HCT116 (cell line): ENCODE measurements at regions not wholly inside any gene's neighbourhood (a gene's known extent, or its start where the extent isn't known, plus 50 kb on each side); places are given as distances from the start of the nearest gene placed in this dataset.

Experiments used
- ATAC-seq: fragments of 200-7000 bp; cut with Tn5 transposase; 2 replicates; pipeline ENCODE4 v1.9.1; 2020; ENCODE audit warnings: mild to moderate bottlenecking, moderate library complexity
- BruUV-seq: library from RNA; stranded (reverse); fragments of 400-500 nt; replicated peaks from 2 replicates; lab custom pipeline; 2021; lab: Mats Ljungman, UMichigan
- CTCF ChIA-PET: fragments of 300-600 bp; sonication (Branson Sonifier 250); formaldehyde crosslinking; loops from one replicate; lab custom pipeline; 2021; ENCODE audit warnings: antibody characterized with exemption; lab: Charles Lee
- POLR2A ChIA-PET: fragments of 300-600, 350-600 bp; sonication (Branson Sonifier 250); formaldehyde crosslinking; loops from one replicate; lab custom pipeline; 2021; ENCODE audit warnings: antibody characterized with exemption; lab: Charles Lee
- RAD21 ChIA-PET, 2 experiments: fragments of 300-600 bp; sonication (Branson Sonifier 250); formaldehyde crosslinking; loops; one replicate each; lab custom pipeline; 2023; ENCODE audit warnings: low total read pairs in 2 of 2; ENCODE audit not compliant: uncharacterized antibody in 2 of 2, unreplicated experiment in 2 of 2, low non-redundant PET in 1 of 2; lab: Charles Lee
- DNase-seq: peaks from one replicate; pipeline ENCODE4 v3.0.0-alpha.2; 2010; ENCODE audit warnings: low read depth, low spot score
- H2AFZ ChIP-seq: fragments of 200-600 bp; shearing (Covaris generic), sonication (generic); 2 replicates; pipeline ENCODE4 v1.6.1; 2017; ENCODE audit warnings: low read depth, mixed run types, mixed read lengths, antibody characterized with exemption, low read length; ENCODE audit not compliant: poor library complexity, severe bottlenecking
- H3K27ac ChIP-seq: 2 replicates; pipeline ENCODE4 v1.5.1; 2012; ENCODE audit warnings: low read depth, low read length
- H3K27me3 ChIP-seq: fragments of 200-600 bp; sonication (generic); 2 replicates; pipeline ENCODE4 v1.6.1; 2016; ENCODE audit warnings: mixed run types, low read length, mixed read lengths; ENCODE audit not compliant: insufficient read depth
- H3K36me3 ChIP-seq, 2 experiments: fragments of 200-500 bp in 1 of 2; fragments of 200-600 bp in 1 of 2; sonication (Bioruptor generic) in 1 of 2; sonication (generic) in 1 of 2; 2 replicates each; pipeline versions ENCODE4 v1.5.1 to v1.6.1; 2014 to 2016; ENCODE audit warnings: low read length in 2 of 2, inconsistent platforms in 1 of 2, mixed read lengths in 1 of 2, mixed run types in 1 of 2; ENCODE audit not compliant: insufficient read depth in 2 of 2, control insufficient read depth in 1 of 2
- H3K4me1 ChIP-seq, 2 experiments: fragments of 200-600 bp in 1 of 2; sonication (generic) in 1 of 2; 2 replicates each; pipeline versions ENCODE4 v1.5.1 to v1.6.1; 2012 to 2017; ENCODE audit warnings: low read length in 2 of 2, inconsistent platforms in 1 of 2, mild to moderate bottlenecking in 1 of 2, mixed read lengths in 1 of 2, mixed run types in 1 of 2, moderate library complexity in 1 of 2; ENCODE audit not compliant: insufficient read depth in 2 of 2, control insufficient read depth in 1 of 2
- H3K4me2 ChIP-seq: fragments of 200-600 bp; sonication (generic); 2 replicates; pipeline ENCODE4 v1.6.1; 2017; ENCODE audit warnings: mixed run types, low read length, mixed read lengths
- H3K4me3 ChIP-seq, 2 experiments: fragments of 200-600 bp in 1 of 2; sonication (generic) in 1 of 2; replicated peaks in 1 of 2; 2 replicates each; pipeline ENCODE4 v1.5.1; 2011 to 2016; ENCODE audit warnings: low read length in 2 of 2, control low read depth in 1 of 2, low read depth in 1 of 2, mild to moderate bottlenecking in 1 of 2, mixed read lengths in 1 of 2, mixed run types in 1 of 2
- H3K79me2 ChIP-seq: fragments of 200-600 bp; sonication (generic); 2 replicates; pipeline ENCODE4 v1.6.1; 2017; ENCODE audit warnings: mild to moderate bottlenecking, mixed run types, low read length, moderate library complexity, mixed read lengths; ENCODE audit not compliant: insufficient read depth
- H3K9ac ChIP-seq: fragments of 200-600 bp; sonication (generic); 2 replicates; pipeline ENCODE4 v1.6.1; 2016; ENCODE audit warnings: low read length, mixed read lengths
- H3K9me2 ChIP-seq: fragments of 200-600 bp; sonication (generic), shearing (Covaris generic); 2 replicates; pipeline ENCODE4 v1.6.1; 2017; ENCODE audit warnings: mixed run types, mild to moderate bottlenecking, moderate library complexity; ENCODE audit not compliant: insufficient read depth
- H3K9me3 ChIP-seq, 2 experiments: fragments of 200-500 bp in 1 of 2; fragments of 200-600 bp in 1 of 2; sonication (Bioruptor generic) in 1 of 2; sonication (generic) in 1 of 2; 2 replicates each; pipeline ENCODE4 v1.6.1; 2014 to 2017; ENCODE audit warnings: low read length in 2 of 2, mixed read lengths in 2 of 2, inconsistent platforms in 1 of 2, low read depth in 1 of 2, mild to moderate bottlenecking in 1 of 2, mixed run types in 1 of 2, moderate library complexity in 1 of 2; ENCODE audit not compliant: control insufficient read depth in 1 of 2, insufficient read depth in 1 of 2
- H4K20me1 ChIP-seq: fragments of 200-600 bp; sonication (generic), shearing (Covaris generic); 2 replicates; pipeline ENCODE4 v1.6.1; 2017; ENCODE audit warnings: mixed run types, mild to moderate bottlenecking, moderate library complexity; ENCODE audit not compliant: insufficient read depth
- CEBPB ChIP-seq: IDR thresholded peaks from 2 replicates; pipeline ENCODE4 v1.6.1; 2012; ENCODE audit warnings: low read depth
- ELF1 ChIP-seq: IDR thresholded peaks from 2 replicates; pipeline ENCODE4 v1.6.1; 2012; ENCODE audit warnings: low read depth, borderline replicate concordance
- EZH2 ChIP-seq: fragments of 200-600 bp; sonication (generic); IDR thresholded peaks from 2 replicates; pipeline ENCODE4 v1.6.1; 2017; ENCODE audit warnings: antibody characterized with exemption, mixed run types
- EZH2phosphoT487 ChIP-seq: fragments of 200-600 bp; IDR thresholded peaks from 2 replicates; pipeline ENCODE4 v1.6.1; 2018; ENCODE audit warnings: antibody characterized with exemption, borderline replicate concordance
- FOSL1 ChIP-seq: IDR thresholded peaks from 2 replicates; pipeline ENCODE4 v1.6.1; 2012; ENCODE audit warnings: low read depth
- JUND ChIP-seq: IDR thresholded peaks from 2 replicates; pipeline ENCODE4 v1.6.1; 2012
- POLR2A ChIP-seq: IDR thresholded peaks from 2 replicates; pipeline ENCODE4 v1.7.0; 2011; ENCODE audit warnings: borderline replicate concordance; ENCODE audit not compliant: insufficient read depth, insufficient read length; ENCODE audit errors: extremely low read depth
- POLR2AphosphoS5 ChIP-seq: IDR thresholded peaks from 2 replicates; pipeline ENCODE4 v1.6.1; 2011; ENCODE audit warnings: mild to moderate bottlenecking, low read depth, low read length, moderate library complexity
- RAD21 ChIP-seq: IDR thresholded peaks from 2 replicates; pipeline ENCODE4 v1.6.1; 2012; ENCODE audit warnings: low read depth, mild to moderate bottlenecking
- SP1 ChIP-seq: IDR thresholded peaks from 2 replicates; pipeline ENCODE4 v1.6.1; 2012; ENCODE audit warnings: low read depth
- SRF ChIP-seq: IDR thresholded peaks from 2 replicates; pipeline ENCODE4 v1.6.1; 2012; ENCODE audit warnings: low read depth
- TCF7L2 ChIP-seq: IDR thresholded peaks from 2 replicates; pipeline ENCODE4 v1.7.0; 2011; ENCODE audit warnings: borderline replicate concordance, inconsistent platforms; ENCODE audit not compliant: insufficient read depth, insufficient read length; ENCODE audit errors: extremely low read depth
- ZFX ChIP-seq: fragments of 450-650 bp; IDR thresholded peaks from 2 replicates; pipeline ENCODE4 v1.6.1; 2017
- ZNF274 ChIP-seq: fragments of 200-500 bp; sonication (Bioruptor generic); IDR thresholded peaks from 2 replicates; pipeline ENCODE4 v1.6.1; 2014; ENCODE audit warnings: mild to moderate bottlenecking, low read depth, low read length, inconsistent platforms
- intact Hi-C: fragments of 100-400 bp; cut with micrococcal nuclease; formaldehyde crosslinking; loops from 2 replicates; pipeline ENCODE4 v1.10.0; 2022
- TF ChIP-seq, protein P1 (sequence below): IDR thresholded peaks from 2 replicates; pipeline ENCODE4 v1.6.1; 2012
- TF ChIP-seq, protein P2 (sequence below): IDR thresholded peaks from 2 replicates; pipeline ENCODE4 v1.6.1; 2012; ENCODE audit warnings: low read depth
- TF ChIP-seq, protein P3 (sequence below), 3 experiments: fragments of 200-600 bp in 1 of 3; sonication (generic) in 1 of 3; IDR thresholded peaks in 2 of 3; conservative IDR thresholded peaks in 1 of 3; 2 replicates each; pipeline ENCODE4 v1.5.1; 2012 to 2017; ENCODE audit warnings: low read depth in 2 of 3, low read length in 2 of 3, antibody characterized with exemption in 1 of 3, borderline replicate concordance in 1 of 3, control low read depth in 1 of 3, mild to moderate bottlenecking in 1 of 3, mixed read lengths in 1 of 3, mixed run types in 1 of 3, moderate library complexity in 1 of 3; ENCODE audit not compliant: insufficient read depth in 1 of 3

DNA sequence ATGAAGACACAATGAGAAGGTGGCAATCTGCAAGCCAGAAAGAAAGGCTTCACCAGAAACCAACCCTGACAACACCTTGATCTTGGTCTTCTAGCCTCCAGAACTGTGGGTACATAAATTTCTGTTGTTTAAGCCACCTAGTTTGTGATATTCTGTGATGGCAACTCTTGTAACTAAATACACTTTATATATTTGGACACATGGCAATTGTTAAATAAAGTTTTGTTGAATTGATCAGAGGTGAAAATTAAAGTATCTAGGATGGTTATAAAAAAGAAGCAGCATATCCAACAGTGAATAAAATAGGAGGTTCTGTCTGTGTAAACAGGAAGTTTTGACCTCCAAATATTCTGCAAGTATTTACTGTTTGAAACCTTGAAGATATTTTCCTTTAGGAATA, 516.3 kb downstream of the SOX5 start:
- no peak overlapping the region for H3K27ac ChIP-seq
- no peak overlapping the region for H2AFZ ChIP-seq
- TF ChIP-seq ELF1 = no peak
- no peak for TF ChIP-seq SP1
- TF ChIP-seq, protein P1, sequence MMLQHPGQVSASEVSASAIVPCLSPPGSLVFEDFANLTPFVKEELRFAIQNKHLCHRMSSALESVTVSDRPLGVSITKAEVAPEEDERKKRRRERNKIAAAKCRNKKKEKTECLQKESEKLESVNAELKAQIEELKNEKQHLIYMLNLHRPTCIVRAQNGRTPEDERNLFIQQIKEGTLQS = no peak
- no peak for TF ChIP-seq RAD21
- TF ChIP-seq JUND = no peak
- no peak for TF ChIP-seq ZFX
- TF ChIP-seq FOSL1 = no peak
- TF ChIP-seq, protein P2, sequence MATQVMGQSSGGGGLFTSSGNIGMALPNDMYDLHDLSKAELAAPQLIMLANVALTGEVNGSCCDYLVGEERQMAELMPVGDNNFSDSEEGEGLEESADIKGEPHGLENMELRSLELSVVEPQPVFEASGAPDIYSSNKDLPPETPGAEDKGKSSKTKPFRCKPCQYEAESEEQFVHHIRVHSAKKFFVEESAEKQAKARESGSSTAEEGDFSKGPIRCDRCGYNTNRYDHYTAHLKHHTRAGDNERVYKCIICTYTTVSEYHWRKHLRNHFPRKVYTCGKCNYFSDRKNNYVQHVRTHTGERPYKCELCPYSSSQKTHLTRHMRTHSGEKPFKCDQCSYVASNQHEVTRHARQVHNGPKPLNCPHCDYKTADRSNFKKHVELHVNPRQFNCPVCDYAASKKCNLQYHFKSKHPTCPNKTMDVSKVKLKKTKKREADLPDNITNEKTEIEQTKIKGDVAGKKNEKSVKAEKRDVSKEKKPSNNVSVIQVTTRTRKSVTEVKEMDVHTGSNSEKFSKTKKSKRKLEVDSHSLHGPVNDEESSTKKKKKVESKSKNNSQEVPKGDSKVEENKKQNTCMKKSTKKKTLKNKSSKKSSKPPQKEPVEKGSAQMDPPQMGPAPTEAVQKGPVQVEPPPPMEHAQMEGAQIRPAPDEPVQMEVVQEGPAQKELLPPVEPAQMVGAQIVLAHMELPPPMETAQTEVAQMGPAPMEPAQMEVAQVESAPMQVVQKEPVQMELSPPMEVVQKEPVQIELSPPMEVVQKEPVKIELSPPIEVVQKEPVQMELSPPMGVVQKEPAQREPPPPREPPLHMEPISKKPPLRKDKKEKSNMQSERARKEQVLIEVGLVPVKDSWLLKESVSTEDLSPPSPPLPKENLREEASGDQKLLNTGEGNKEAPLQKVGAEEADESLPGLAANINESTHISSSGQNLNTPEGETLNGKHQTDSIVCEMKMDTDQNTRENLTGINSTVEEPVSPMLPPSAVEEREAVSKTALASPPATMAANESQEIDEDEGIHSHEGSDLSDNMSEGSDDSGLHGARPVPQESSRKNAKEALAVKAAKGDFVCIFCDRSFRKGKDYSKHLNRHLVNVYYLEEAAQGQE = no peak
- TF ChIP-seq POLR2A = no peak
- TF ChIP-seq EZH2 = no peak
- TF ChIP-seq, protein P3, sequence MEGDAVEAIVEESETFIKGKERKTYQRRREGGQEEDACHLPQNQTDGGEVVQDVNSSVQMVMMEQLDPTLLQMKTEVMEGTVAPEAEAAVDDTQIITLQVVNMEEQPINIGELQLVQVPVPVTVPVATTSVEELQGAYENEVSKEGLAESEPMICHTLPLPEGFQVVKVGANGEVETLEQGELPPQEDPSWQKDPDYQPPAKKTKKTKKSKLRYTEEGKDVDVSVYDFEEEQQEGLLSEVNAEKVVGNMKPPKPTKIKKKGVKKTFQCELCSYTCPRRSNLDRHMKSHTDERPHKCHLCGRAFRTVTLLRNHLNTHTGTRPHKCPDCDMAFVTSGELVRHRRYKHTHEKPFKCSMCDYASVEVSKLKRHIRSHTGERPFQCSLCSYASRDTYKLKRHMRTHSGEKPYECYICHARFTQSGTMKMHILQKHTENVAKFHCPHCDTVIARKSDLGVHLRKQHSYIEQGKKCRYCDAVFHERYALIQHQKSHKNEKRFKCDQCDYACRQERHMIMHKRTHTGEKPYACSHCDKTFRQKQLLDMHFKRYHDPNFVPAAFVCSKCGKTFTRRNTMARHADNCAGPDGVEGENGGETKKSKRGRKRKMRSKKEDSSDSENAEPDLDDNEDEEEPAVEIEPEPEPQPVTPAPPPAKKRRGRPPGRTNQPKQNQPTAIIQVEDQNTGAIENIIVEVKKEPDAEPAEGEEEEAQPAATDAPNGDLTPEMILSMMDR (IDR thresholded peaks at IDR 0.05 in 2 of 3, conservative IDR thresholded peaks at IDR 0.05 in 1 of 3; ENCODE audit: borderline replicate concordance in 1 of 3, insufficient read depth in 1 of 3, low read depth in 2 of 3, low read length in 2 of 3) = no peak
- no peak for TF ChIP-seq SRF
- TF ChIP-seq ZNF274 = no peak
- no peak for TF ChIP-seq EZH2phosphoT487
- TF ChIP-seq CEBPB = no peak
- TF ChIP-seq TCF7L2 = no peak
- TF ChIP-seq POLR2AphosphoS5 = no peak
- TF ChIP-seq, all 23 proteins: peak for 0
- DNase-seq (no peak), ATAC-seq (no peak)
- Histone ChIP-seq H3K36me3 (no peaks in the 10 kb centered on the region), H3K9me2 (no peaks in the 10 kb centered on the region), H3K4me1 (no peaks in the 10 kb centered on the region), H4K20me1 (no peaks in the 10 kb centered on the region), H3K9me3 (peaks cover 22 to 31% of the 10 kb centered on the region in 2 experiments; a peak in 2 of 4 replicates), H3K4me3 (no peak overlapping the region), H3K9ac (no peak overlapping the region), H3K79me2 (no peaks in the 10 kb centered on the region), H3K4me2 (no peak overlapping the region), H3K27me3 (no peaks in the 10 kb centered on the region)
- intact Hi-C loops = no loop called here
- ChIA-PET POLR2A (no interaction called here), CTCF (no interaction called here), RAD21 (no interaction called here)
- BruUV-seq = no TSS peak
